NOMO-1 treated with dmso at 0.1 percent for 144 hours (cell line): ENCODE measurements at regions not wholly inside any gene's neighbourhood (a gene's known extent, or its start where the extent isn't known, plus 50 kb on each side); places are given as distances from the start of the nearest gene placed in this dataset.

Experiments
- DNase-seq: peaks from one replicate; lab custom pipeline; 2025; ENCODE audit not compliant: unreplicated experiment; lab: John Stamatoyannopoulos, UW

DNA sequence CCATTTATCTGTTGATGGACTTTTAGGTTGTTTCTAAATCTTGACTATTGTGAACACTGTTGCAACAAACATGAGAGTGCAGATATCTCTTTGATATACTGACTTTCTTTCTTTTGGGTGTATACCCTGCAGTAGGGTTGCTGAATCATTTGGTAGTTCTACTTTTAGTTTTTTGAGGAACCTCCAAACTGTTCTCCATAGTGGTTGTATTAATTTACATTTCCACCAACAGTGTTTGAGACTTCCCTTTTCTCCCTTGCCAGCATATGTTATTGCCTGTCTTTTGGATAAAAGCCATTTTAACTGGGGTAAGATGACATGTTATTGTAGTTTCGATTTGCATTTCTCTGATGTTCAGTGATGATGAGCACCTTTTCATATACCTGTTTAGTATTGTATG, 330.0 kb downstream of the DDX10 start:
- peak; percentile 64 for DNase-seq

DNA sequence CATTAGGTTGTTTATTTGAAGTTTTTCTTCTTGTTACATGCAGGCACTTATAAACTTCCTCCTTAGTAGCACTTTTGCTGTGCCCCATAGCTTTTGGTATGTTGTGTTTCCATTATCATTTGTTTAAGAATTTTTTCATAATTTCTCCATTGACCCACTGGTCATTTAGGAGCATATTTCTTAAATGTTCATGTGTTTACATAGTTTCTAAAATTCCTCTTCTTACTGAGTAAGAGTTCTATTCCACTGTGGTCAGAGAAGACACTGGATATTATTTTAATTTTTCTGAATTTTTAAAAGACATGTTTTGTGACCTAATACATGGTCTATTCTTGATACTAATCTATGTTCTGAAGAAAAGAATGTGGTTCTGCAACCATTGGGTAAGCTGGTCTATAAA, 333.0 kb downstream of the DDX10 start:
- DNase-seq = no peak

DNA sequence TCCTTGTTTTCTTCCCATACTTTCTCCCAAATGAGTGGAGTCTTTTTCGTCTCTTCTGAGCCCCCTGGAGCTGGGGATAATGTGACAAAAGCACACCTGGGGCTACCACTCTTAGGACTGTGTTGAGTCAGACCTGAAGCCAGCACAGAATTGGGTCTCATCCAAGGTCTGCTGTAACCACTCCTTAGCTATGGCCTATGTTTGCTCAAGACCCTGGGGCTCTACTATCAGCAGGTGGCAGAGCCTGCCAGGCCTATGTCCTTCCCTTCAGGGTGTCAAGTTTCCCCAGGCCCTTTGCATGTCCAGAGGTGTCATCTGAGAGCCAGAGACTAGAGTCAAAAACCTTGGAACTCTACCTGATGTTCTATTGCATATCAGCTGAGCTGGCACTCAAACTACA, 335.7 kb downstream of the DDX10 start:
- no peak for DNase-seq

DNA sequence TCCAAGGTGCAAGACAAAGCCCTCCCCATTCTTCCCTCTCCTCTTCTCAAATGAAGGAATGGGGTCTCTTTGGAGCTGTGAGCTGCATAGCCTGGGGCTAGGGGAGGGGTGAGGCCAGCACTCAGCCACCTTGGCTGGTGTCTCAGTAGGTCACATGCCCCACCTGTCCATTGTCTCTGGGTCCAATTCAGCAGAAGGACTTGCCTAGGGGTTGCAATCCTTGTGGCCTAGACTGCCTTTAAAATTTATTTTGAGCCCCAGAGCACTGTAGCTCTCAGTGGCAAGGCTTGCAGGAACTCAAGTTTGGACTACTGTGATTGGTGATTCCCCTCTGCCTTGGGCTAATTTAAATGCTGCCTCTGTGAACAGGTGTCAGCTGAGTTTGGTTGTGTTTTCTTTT, 336.7 kb downstream of the DDX10 start:
- no peak for DNase-seq

DNA sequence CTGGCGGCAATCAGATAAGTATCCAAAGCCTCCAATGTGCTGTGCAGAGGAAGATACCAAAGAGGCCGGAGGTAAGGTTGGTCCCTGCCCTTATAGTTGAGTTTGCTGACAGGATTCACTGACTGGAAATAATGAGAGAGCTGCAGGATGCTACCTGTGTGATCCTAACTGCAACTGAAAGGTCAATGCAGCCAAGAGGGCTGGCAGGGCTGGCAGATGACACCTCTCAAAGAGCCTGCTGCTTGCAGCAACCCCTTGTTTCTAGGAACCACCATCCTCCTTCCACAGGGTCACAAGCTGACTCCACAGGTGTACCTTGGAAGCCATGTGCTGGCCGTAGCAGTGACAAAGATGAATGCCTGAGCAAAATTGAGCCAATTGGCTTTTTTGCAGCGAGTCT, 348.1 kb downstream of the DDX10 start:
- no peak for DNase-seq

DNA sequence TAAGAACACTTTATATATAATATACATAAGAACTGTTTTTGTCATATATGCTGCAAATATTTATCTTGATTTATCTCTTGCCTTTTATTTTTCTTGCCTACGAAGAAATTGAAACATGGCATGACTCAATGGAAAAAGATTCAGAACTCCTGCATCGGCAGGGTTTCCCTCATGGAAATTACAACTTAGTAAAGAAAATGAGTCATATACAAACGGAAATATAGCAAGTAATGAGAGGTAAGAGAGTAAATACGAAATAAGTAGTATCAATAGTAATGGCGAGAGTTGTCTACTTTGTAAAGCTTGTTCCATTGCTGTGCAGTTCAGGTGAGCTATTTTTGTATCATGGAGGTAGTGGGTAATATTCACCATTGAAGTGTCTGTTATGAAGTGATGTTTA, 350.4 kb downstream of the DDX10 start:
- DNase-seq = no peak

DNA sequence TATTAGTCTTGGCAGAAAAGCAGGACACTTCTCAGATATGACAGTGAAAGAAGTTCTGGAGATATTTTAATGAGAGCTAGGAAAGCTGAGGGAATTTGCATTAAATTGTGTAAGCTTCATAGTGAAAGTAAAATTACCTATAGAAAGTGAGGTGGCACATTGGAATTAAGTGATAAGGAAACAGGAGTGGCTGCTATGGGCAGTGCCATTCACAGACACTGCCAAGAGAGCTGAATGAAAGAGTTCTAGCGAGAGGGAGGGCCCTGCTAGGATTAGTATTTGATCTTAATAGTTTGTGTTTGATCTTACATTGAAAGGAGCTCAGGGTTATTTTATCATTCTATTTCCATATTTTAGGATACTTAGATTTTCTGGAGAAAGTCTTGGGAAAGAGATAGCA, 351.9 kb downstream of the DDX10 start:
- DNase-seq = no peak

DNA sequence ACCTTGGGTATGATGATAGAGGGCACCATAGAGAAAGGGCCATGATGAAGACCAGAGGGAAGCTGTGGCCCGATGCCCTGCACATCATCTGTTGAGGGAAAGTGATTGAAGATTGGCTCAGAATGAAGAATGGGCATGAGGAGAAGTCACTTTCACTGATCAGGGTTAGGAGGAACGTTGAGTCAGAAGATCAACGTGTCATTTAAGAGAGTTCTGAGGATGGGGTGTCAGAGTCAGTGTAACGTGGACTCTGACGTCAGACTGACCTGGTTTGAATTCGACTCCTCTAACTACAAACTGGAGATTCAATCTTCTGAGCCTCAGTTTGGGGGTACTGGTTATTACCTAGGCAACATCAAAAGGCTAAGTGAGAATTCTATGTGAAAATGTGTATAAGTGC, 352.6 kb downstream of the DDX10 start:
- no peak for DNase-seq

DNA sequence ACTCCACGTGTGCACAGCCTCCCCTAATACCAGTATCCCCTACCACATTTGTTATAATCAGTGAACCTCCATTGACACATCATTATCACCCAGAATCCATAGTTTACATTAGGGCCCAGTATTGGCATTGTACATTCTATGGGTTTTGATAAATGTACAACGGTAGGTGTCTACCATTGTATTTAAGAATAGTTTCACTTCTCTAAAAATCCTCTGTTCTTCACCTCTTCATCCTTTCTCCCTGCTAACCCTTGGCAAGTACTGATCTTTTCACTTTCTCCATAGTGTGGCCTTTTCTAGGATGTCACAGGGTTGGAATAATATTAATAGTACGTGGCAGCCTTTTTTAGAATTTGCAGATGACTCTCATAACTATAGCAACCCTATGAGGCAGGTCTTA, 353.8 kb downstream of the DDX10 start:
- no peak for DNase-seq

DNA sequence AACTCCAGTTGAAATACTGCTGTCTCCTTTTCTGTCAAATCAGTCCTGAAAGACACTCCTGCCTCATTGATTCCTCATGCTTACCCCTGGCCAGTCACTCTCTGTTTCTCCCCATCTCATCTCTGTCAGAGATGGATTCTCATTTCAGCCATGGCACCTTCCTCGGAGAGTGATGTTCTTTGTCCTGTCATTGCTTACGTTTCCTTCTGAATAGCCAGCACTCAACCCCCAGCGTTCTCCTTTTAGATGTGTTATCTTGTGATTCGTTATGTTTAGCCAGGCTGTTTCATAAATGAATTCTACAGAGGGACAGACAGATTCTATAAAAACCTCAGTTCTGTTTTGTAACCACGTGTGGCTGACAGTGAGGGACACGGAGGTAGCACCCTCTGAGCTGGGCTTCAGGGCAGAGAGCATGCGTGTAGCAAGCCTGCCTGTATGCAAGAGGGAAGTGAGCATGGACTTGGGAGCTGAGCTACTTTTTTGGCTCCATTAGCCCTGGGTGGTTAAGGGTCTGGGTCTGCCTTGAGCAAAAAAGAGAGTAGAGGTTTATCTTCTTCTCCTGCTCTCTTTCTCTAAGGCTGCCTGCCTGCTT, 354.6 kb downstream of the DDX10 start:
- DNase-seq = no peak

DNA sequence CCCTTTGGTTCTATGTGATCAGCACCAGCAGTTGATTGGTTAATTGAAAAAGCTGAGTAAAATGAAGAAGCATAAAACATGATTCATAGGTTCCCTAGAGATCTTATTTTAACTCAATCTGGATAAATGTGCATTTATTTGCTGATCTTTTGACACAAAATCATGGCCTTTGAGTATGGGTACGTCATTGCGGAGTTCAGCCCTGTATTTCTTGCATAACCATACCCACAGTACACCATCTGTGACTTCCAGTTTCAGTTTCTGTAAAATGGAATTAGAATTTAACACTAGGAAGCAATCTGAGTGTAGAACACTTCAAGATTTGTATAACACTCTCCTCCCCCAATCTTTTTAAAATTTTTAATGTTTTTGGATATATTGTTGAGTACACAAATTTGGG, 358.2 kb downstream of the DDX10 start:
- DNase-seq = peak; percentile 21

DNA sequence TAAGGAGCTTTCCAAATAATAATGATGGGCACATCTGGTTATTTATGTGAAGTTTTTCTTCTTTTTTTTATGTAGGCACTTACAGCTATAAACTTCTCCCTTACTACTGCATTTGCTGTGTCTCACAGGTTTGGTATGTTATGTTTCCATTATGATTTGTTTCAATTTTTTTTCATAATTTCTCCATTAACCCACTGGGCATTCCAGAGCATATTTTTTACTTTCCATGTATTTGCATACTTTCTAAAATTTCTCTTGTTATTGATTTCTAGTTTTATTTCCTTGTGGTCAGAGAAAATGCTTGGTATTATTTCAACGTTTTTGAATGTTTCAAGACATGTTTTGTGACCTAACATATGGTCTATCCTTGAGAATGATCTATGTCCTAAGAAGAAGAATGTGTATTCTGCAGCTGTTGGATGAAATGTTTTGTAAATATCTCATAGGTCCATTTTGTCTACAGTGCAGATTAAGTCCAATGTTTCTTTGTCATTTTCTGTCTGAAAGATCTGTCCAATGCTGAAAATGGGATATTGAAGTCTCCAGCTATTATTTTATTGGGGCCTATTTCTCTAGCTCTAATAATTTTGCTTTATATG, 362.1 kb downstream of the DDX10 start:
- DNase-seq = no peak

DNA sequence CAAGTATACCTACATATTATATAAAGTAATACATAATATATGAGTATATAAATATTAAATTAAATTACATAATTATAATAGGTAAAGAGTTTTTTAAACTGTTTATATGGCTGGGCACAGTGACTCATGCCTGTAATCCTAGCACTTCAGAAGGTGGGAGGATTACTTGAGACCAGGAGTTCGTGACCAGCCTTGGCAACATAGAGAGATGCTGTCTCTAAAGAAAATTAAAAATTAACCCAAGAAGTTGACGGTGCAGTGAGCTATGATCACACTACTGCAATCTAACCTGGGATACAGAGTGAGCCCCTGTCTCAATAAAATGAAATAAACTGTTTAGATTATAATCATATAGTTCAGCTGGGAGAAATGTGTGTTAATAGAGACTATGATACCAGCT, 363.0 kb downstream of the DDX10 start:
- no peak for DNase-seq

DNA sequence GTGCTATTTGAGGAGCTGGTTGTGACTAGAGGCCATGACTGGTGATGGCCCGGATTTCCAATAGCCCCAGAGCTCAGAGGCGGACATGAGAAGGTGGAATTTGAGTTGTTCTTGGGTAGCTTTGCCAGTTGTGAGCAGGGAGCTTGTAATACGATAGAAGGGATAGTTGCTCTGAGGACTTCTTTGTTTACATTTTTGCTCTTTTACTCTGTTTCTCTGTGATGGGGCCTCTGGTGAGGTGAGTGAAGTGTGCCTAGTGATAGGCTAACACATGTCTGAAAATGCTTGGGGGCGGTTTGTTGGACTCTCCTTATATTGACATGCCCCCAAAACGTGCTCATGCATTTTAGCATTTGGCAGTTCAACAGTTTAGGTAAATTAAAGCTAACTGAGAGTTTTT, 365.1 kb downstream of the DDX10 start:
- DNase-seq = no peak

DNA sequence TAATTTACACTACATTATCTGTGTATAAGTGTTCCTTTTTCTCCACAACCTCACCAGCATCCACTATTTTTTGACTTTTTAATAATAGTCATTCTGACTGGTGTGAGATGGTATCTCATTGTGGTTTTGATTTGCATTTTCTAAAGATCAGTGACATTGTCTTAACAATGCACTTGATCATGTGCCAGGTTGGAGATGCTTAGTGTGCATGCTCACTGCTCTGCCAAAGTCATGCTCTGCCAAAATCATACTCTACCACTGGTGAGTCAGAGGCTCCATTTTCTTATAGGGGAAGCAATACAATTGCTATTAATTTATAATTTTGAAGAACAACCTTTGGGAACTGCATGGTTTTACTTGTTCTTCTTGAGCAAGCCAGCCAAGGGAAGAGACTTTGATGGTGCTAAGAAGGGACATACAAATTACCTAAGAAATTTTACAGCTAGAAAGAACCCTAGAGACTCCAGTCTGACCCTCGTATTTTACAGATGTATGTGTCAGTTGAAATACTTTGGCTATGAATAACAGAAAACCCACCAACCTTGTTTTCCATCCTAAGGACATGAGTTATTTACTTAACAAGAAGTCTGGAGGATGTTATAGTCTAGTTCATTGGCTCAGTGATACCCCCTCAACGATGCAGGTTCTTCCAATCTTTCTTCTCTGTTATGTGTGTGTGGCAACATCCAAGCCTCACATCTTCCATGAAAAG, 368.9 kb downstream of the DDX10 start:
- DNase-seq = no peak

DNA sequence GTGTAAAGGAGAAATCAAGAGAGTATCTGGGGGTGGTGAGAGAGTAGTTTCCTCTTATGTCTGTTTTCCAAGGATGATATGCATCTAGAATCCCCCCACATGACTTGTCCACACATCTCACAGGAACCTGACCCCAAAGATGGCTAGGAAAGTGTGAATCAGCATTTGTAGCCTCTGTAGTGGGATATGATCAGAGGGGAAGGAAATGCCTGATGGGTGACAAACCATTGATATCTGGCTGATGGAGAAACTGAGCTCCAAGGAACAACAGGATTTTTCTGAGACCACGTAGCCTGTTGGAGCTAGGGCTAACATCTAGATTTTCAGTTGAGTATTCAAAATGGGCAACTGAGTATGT, 369.4 kb downstream of the DDX10 start:
- DNase-seq = no peak

DNA sequence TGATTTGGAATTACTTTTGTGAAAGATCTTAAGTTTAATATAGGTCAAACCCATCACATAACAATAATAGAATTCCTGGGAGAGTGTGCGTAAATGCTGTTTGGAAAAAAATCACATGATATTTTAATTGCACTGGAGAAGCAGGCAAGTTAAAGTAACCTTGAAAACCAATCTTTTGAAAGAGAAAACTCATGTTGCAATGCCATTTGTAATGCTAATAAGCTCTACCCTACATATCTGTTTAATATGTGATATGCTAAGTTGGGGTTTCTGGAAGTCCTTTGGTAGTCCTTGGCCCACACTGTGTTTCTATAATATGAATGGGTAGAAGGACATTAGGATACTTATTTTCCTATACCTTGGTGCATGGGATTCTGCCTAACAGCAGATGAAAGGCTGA, 370.4 kb downstream of the DDX10 start:
- no peak for DNase-seq

DNA sequence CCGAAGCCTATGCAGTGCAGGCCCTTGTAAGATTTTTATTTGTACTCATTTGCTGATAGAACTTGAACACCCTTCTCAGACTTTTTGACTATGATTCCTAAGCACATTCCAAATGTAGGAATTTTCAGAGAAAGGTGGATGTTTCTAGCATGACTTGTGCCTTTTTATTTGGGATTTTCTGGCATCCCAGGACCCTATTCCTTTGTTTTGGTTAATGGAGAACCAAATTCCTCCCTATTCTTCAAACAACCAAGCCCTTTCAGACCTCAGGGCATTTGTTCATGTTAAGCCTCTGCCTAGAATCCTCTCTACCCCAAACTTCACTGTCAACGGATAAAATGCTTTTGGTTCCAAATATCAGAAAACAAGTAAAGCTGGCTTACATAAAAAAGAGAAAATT, 371.1 kb downstream of the DDX10 start:
- DNase-seq = no peak

DNA sequence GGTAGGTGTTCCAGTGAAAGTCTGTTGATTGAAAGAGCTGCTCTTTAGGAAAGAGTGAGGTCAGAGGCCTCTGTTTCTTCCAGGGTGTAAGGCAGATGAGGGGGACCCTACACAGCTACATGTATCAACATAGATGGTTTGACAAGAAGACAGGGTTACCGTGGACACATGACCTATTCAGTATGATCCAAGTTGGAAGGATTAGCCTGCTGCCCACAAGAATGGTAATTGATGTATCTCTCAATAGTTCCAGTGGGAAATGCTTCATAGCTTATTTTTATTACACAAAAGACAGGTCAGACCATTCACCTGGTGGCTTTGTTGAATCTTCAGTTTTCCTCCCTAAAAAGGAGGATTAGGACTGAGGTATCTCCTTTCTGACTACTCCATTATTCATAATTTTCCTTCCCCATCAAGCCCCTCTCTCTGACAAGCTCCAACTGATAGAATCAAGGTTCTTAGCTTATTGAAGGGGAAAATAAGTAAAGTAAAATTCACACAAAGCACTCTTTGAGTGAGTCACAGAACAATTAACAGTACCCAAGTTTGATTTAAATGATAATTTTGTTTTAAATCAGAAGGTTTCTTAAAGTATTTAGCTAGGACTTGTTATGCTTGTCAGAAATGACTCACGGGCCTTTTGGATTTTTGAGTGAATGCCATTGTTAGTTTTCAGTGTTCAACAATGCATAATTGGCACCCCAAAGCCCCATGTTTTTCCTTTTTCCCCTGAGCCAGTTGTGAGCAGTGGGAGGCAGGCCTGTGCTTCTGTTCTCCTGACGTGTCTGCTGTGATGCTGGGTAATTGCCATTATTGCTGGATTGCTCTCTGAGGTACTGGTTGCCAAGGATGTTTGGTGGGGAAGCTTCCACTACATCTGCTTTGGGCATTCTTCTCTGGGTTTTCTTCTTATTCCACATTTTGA, 373.2 kb downstream of the DDX10 start:
- no peak for DNase-seq

DNA sequence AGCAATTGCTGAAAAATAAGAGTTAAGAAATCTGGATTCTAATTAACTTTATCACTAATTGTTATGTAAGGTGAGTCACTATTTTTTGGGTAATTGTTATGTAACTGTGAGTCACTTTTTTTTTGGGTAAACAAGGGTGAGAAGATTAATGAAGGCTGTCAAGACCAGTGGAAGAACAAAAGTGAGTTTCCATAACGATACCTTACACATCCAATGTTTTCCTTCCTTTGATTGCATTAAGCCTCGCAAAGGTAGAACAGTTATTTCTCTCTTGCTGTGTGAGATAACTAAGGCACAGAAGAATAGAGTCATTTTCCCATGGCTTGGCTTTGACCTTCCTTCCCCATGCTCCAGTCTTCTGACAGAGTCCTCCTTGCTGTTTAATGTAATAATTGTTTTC, 374.7 kb downstream of the DDX10 start:
- DNase-seq = no peak

DNA sequence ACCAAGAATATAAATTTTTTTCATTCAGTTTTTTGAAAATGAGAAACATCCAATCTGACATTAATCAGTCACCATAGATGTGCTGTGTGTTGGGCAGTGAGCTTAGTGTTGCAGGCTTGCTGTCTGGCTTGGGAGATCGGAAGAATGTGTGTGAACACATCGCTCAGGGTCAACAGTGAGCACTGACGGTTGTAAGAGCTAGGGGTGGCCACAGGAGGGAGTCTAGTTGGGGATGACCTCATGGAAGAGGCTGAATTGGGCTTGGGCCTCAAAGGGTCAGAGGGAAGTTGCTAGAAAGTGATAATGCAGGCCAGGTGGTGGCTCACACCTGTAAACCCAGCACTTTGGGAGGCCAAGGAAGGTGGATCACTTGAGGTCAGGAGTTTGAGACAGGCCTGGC, 375.4 kb downstream of the DDX10 start:
- DNase-seq = no peak

DNA sequence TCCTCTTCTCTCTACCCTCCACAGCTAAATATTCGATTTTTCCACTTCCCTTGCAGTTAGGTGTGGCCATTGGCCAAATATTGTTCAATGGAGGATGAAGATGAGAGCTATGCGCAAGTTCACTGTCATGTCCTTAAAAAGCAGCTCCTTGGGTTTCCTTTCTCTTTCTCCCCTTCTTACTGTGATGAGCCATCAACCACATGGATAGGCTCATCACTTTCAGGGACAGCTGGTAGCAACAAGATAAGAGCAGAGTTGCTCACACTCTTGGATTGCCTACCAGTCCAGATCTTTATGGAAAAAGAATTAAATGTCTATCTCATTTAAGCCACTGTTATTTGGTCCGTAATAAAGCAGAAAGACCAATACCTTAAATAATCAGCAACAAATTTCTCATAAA, 377.0 kb downstream of the DDX10 start:
- DNase-seq = no peak
